HPDE6-E6E7 (cell line): ENCODE measurements at regions not wholly inside any gene's neighbourhood (a gene's known extent, or its start where the extent isn't known, plus 50 kb on each side); places are given as distances from the start of the nearest gene placed in this dataset.
A peak's percentile ranks its signal among the peaks of the same experiment; 100 is the strongest.

Experiments used
- DNase-seq: peaks from one replicate; pipeline ENCODE4 v3.0.0; 2011; ENCODE audit warnings: missing footprints; ENCODE audit errors: extremely low spot score

DNA sequence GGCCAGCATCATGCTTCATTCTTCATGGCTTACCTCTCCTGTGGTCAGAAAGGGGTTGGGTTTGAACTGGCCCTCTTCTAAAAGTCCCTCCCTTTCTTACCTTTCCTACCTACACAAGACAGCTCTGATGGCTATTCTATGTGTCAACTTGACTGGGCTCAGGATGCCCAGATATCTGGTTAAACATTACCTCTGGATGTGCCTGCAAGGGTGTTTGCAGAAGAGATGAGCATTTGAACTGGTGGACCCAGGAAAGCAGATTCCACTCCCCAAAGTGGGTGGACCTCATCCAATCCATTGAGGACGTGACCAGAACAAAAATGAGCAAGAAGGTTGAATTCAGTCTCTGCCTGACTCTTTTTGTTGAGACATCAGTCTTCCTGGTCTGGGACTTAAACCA is 79.0 kb upstream of the TCF7L2 start:
- no peak for DNase-seq

DNA sequence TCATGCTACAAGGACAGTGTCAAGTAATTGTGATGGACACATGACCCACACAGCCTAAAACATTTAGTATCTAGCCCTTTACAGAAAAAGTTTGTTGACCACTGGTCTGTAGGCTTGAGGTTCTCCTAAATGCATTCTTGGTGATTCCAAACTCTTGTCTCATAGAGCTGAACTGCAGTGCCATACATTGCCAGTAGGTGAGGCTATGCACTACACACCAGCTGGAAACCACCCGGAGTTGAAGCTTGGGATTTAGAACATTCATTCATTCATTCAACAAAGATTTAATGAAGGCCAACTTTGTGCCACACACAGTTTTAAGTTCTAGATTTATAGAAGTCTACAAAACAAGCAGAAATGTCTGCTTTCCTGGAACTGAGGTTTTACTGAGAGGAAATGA is 77.3 kb upstream of the TCF7L2 start:
- no peak for DNase-seq

DNA sequence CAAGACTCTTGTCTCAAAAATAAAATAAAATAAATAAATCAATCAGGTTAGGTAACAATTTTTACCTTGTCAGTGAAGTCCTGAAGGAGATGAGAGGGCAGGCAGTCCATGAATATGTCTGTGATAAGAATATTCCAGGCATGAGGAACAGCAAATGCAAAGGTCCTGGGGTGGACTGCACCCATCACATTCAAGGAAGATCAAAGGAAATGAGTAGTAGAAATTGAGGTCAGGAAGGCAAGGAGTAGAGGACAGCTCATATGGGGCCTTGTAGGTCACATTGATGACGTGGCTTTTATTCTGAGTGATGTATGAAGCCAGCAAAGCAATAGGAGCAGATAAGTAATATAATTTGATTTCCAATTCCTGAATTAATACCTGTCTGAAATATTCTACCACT is 76.5 kb upstream of the TCF7L2 start:
- DNase-seq, result no peak

DNA sequence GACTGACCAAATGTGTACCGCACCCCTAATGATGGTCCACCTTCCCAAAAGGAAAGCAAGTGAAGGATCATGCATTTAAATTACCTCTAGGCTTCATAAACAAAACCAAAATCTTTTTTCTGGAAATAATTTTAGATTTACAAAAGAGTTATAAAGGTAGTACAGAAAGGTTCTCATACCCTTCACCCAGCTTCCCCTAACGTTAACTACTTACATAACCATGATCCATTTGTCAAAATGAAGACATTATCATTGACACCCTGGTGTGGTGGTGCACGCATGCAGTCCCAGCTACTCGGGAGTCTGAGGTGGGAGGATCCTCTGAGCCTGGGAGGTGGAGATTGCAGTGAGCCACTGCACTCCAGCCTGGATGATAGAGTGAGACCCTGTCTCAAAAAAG is 75.1 kb upstream of the TCF7L2 start:
- DNase-seq, result no peak

DNA sequence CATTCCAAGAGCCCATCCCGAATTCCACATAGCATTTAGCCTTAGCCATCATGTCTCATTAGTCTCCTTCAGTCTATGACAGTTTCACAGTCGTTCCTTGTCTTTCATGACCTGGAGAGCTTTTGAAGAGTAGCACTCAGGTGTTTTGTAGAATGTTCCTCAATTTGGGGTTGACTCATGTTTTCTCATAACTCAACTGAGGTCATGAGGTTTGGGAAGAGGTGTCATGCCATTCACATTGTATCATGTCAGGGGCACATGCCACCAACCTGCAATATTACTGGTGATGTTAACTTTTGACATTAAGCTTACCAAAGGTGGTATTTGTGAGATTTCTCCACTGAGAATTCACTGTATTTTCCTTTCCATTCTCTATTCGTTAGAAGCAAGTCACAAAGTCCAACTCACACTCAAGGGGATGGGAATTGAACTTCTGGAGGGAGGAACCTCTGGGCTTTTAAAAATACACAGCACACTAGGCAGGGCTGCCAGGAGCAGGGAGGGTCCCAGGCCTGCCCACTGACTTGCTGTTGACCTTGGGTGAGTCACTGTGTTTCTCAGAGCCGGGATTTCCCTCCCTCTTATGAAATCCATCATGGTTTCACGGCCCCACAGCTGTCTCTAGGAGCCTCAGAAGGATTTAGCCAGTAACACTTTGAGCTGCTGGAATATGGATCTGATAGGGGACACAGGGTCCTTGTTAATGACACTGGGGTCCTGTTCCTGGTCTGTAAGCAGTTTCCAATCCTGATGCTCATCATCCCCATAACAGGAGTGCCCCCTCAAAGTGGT is 74.4 kb upstream of the TCF7L2 start:
- peak; percentile 34 for DNase-seq

DNA sequence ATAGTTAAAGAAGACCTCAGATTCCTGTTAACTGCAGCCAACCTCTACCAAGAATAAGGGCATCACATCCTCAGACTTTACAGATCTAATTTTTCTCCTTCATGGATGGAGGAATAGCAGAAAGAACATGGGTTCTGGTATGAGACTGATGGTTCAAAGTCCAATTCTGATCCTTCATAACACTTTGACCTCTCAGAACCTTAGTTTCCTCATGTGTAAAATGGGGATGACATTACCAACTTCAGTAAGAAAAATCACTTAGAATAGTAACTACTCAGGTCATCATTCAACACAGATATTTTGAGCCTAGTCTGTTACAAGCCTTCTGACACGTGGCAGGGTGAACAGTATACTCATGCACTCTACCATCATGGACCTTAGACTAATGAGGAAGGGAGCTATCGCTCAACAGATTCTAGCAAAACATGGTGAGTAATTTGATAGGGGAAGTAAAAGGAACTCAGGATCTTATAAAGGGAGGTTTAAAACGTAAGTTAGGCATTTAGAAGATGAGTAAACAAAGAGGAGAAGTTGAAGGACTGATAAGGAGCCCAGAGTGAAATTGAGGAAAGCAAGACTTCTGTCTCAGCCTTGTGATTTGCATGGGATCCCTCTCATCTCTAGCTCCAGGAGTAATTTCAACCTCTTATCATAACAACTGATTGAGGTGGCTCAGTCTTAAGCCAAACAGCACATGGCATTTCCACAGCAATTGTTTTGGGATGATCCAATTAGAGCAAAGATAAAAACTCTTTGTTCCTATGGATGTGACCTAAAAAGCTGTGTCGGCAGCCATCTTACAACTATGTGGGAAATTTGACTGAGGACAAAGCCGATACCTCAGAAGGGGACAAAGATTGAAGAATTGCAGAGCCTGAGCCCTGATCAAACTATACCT is 69.2 kb upstream of the TCF7L2 start:
- DNase-seq, result no peak

DNA sequence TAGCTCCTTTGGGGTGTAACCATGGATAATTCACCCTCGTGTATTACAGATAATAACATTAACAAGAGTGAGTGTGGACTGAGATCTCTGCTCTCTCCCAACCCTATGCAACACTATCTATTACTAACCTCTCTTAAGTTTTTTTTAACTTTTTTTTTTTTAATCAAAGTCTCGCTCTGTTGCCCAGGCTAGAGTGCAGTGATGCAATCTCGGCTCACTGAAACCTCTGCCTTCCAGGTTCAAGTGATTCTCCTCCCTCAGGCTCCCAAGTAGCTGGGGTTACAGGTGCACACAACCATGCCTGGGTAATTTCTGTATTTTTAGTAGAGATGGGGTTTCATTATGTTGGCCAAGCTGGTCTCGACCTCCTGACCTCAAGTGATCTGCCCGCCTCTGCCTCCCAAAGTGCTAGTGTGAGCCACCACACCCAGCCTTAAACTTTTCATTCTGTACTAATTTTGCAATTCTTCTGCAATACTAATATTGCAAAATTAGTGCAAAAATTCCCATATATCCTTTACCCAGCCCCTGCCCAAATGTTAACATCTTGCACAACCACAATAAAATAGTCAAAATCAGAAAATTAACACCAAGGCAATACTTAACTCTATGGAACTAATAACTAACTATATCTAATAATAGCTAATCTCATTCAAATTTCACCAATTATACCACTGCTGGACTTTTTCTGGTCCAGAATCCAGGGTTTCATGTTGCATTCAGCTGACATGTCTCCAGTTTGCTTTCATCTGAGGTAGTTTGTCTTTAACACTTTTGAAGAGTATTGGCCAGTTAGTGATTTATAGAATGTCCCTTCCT is 66.5 kb upstream of the TCF7L2 start:
- no peak for DNase-seq

DNA sequence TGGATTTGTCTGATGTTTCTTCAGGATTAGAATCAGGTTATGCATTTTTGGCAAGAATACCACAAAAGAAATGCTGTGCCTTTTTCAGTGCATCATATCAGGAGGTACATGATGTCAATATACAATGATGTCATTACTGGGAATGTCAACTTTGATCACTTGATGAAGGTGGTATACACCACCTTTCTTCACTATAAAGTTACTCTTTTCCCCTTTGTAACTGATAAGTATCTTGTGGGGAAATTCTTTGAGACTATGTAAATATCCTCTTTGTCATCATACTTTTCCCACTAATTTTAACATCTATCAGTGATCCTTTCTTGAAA is 65.9 kb upstream of the TCF7L2 start:
- no peak for DNase-seq

DNA sequence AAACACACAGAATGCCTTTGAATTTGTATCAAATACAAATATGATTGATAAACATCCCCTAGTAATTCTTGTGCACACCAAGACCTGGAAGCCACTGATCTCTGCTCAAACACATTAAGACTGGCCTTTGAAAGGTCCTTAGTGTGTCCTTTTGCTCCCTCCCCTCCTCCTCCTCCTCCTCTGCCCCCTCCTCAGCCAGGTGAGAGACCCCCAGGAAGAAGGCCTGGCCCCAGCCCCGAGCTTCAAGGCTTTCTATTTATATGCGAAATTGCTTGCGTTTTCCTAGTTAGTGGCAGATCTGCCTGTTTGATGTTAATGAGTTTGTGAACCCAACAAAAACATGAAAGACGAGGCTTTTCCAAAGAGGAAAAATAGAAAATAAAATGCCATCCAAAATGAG is 63.6 kb upstream of the TCF7L2 start:
- no peak for DNase-seq

DNA sequence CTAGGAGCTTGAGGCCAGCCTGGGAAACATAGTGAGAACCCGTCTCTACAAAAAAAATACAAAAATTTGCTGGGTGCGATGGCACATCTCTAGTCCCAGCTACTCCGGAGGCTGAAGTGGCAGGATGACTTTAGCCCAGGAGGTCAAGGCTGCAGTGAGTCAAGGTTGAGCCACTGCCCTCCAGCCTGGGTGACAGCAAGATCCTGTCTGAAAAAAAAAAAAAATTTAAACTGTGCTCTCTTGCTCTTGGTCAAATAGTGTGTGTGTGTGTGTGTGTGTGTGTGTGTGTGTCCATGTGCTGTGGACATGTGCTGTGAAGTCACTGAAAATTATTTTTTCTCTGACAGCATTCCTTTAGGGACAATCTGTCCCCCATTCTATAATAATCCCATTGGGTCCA is 62.1 kb upstream of the TCF7L2 start:
- no peak for DNase-seq

DNA sequence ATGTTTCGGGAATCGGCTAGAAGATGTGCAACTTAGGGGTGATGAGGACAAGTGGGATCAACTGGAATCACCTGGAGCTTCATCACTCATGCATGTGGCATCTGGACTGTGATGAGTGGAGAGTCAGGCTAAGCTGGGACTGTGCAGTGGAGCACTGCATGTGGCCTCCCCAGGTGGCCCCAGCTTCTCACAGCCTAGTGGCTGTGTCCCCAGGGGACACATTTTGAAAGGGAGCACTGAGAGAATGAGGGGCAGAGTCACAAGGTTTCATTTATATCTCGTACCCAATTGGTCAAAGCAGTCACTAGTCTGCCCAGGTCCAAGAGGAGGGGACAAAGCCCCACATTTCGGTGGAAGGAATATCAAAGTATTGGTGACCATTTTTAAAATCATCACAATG is 54.8 kb upstream of the TCF7L2 start:
- no peak for DNase-seq

DNA sequence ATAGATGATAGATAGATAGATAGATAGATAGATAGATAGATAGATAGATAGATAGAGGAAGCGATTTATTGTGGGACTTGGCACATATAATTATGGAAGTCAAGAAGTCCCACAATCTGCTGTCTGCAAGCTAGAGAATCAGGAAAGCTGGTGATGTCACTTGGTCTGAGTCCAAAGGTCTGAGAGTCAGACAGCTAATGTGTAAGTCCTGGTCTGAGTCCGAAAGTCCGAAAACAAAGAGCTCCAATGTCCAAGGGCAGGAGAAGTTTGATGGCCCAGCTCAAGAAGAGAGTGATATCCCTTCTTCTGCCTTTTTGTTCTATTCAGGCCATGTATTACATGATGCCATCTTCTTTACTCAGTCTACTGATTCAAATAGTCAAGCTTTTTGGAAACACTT is 53.8 kb upstream of the TCF7L2 start:
- DNase-seq, result no peak

DNA sequence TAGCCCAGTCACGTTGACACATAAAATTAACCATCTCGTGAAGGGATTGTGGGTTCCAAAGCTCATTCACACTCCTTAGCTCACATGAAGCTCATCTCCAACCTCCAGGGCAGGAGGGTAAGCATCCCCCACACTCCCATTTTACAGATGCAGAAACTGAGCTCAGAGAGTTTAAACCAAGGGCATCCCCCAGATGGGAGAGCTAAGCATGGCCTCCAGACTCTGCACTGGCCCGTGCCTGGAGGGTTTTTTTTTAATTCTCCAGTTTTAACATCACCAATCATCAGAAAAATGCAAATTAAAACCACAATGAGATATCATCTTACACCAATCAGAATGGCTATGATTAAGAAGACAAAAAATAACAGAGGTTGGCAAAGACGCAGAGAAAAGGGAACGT is 53.3 kb upstream of the TCF7L2 start:
- no peak for DNase-seq

DNA sequence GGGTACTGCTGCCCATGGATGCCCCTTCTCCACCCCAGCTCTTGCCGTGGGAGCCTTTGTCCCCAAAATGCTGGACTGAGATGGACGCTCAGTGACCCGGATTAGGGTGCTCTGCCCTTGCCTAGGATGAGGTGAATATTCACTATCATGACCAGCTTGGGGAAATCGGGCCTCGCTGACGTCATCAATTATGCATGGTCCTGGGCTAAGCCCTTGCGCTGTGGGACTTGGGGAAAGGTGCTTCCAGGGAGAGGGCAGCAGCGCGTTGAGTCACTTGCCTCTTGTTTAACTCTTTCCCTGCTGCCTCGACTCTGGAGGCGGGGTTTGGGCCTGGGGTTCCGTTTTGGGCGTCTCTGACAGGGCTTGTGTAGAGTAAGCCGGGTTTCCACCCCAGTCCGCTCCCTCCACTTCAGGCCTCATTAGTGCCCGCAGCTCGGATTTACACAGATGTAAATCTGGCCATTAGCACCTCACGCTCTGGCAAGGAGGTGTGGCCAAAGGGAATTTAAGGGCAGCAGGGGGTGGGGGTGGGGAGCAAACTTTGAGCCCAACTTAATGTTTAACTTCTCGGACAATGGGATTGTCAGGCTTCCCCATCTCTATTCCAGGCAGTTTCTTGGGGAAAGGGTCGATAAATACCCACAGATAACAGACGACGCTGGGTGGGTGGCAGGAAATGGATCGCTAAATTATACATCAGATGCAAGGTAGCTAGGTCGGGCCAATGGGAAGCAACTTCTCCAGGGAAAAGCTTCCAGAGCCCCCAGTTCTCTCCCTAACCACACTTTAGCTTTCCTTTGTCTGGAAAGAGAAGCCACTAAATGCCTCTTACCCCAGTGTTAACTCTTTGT is 51.3 kb upstream of the TCF7L2 start:
- no peak for DNase-seq

DNA sequence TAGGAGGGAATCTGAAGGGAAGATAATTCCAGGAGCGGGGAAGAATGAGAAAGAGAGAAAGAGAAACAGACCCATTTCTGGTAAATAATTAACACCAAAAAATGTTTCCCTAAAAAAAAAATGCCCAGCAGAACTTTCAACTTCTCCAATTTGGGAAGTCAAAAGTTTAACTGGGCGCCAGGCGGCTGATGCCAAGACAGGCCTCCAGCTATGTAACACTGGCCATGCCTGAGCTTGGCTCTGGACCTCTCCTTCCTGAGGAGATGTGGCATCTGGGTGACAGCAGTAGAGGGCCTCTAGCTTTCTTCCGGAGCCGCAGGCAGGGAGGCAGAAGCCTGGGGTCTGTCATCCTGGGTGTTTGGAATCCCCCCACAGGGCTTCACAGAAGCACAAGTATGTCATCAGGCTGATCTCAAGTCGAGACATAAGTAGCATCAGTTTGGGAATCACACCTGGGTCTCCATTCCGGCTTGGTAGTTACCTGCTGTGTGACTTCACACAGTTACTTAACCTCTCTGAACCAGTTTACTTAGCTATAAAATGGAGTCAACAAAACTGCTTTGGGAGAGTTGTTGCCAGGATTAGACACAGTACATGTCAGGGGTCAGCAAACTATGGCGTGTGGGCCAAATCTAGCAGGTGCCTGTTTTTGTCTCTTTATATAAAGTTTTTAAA is 50.5 kb upstream of the TCF7L2 start:
- no peak for DNase-seq
